ENCODE measurements at regions not wholly inside any gene's neighbourhood (a gene's known extent, or its start where the extent isn't known, plus 50 kb on each side); places are given as distances from the start of the nearest gene placed in this dataset.

GRCh38 chr2:8254791-8255447 lies 426.9 kb upstream of the ID2 start:
- DNase-seq: no peak
- H3K27me3 ChIP-seq: no peaks in the 10 kb centered on the region
- intact Hi-C loops (cut with DNase I; ENCODE audit: low total_unique reads): no loop called here
- no peaks in the 10 kb centered on the region for H3K9me3 ChIP-seq
- TF ChIP-seq POLR2A (IDR thresholded peaks at IDR 0.05): no peak
- TF ChIP-seq POLR2AphosphoS5 (IDR thresholded peaks at IDR 0.05): no peak
- no peak overlapping the region for H3K4me3 ChIP-seq
- no peak overlapping the region for H3K27ac ChIP-seq
- H3K4me1 ChIP-seq: no peaks in the 10 kb centered on the region
- 92 to 96% (median 94%) methylated on average over 7 of the region's 7 CpGs for WGBS, 5 donors
- no peaks in the 10 kb centered on the region for H3K36me3 ChIP-seq

- WGBS, 5 donors: 93 to 100% (median 96%) methylated on average over 1 of the region's 1 CpG
- H3K27ac ChIP-seq: no peak overlapping the region
- intact Hi-C loops (cut with DNase I; ENCODE audit: low total_unique reads): no loop called here
- no peak overlapping the region for H3K4me3 ChIP-seq
- no peaks in the 10 kb centered on the region for H3K27me3 ChIP-seq
- H3K9me3 ChIP-seq: no peaks in the 10 kb centered on the region
- no peaks in the 10 kb centered on the region for H3K36me3 ChIP-seq
- H3K4me1 ChIP-seq: no peaks in the 10 kb centered on the region
- TF ChIP-seq CTCF (IDR thresholded peaks at IDR 0.05) (no peak), POLR2A (IDR thresholded peaks at IDR 0.05) (no peak), EP300 (IDR thresholded peaks at IDR 0.05) (no peak), POLR2AphosphoS5 (IDR thresholded peaks at IDR 0.05) (no peak)
- no peak for DNase-seq
These were observed 426.4 kb upstream of the ID2 start for GRCh38 chr2:8255448-8255800.

- no peaks in the 10 kb centered on the region for H3K4me1 ChIP-seq
- 80 to 91% (median 89%) methylated on average over 6 of the region's 6 CpGs for WGBS, 5 donors
- DNase-seq: no peak
- H3K4me3 ChIP-seq: no peak overlapping the region
- TF ChIP-seq POLR2A (IDR thresholded peaks at IDR 0.05) (no peak), POLR2AphosphoS5 (IDR thresholded peaks at IDR 0.05) (no peak), EP300 (IDR thresholded peaks at IDR 0.05) (no peak), CTCF (IDR thresholded peaks at IDR 0.05) (no peak)
- H3K27ac ChIP-seq: no peak overlapping the region
- intact Hi-C loops (cut with DNase I; ENCODE audit: low total_unique reads): no loop called here
- no peaks in the 10 kb centered on the region for H3K9me3 ChIP-seq
- no peaks in the 10 kb centered on the region for H3K36me3 ChIP-seq
- H3K27me3 ChIP-seq: no peaks in the 10 kb centered on the region
These were observed 425.0 kb upstream of the ID2 start for GRCh38 chr2:8256905-8257304.

- H3K27me3 ChIP-seq: no peaks in the 10 kb centered on the region
- H3K36me3 ChIP-seq: no peaks in the 10 kb centered on the region
- TF ChIP-seq EP300 (IDR thresholded peaks at IDR 0.05) (no peak), POLR2A (IDR thresholded peaks at IDR 0.05) (no peak), POLR2AphosphoS5 (IDR thresholded peaks at IDR 0.05) (no peak), CTCF (IDR thresholded peaks at IDR 0.05) (no peak)
- no peaks in the 10 kb centered on the region for H3K4me1 ChIP-seq
- no peak for DNase-seq
- H3K4me3 ChIP-seq: no peak overlapping the region
- intact Hi-C loops (cut with DNase I; ENCODE audit: low total_unique reads): no loop called here
- 67 to 76% (median 73%) methylated on average over 4 of the region's 4 CpGs for WGBS, 5 donors
- no peaks in the 10 kb centered on the region for H3K9me3 ChIP-seq
- H3K27ac ChIP-seq: no peak overlapping the region
These were observed 424.4 kb upstream of the ID2 start for GRCh38 chr2:8257502-8257901.

- Histone ChIP-seq H3K27me3 (no peaks in the 10 kb centered on the region), H3K36me3 (no peaks in the 10 kb centered on the region), H3K9me3 (no peaks in the 10 kb centered on the region), H3K4me3 (no peak overlapping the region), H3K4me1 (no peaks in the 10 kb centered on the region), H3K27ac (no peak overlapping the region)
- TF ChIP-seq POLR2AphosphoS5 (IDR thresholded peaks at IDR 0.05) (no peak), POLR2A (IDR thresholded peaks at IDR 0.05) (no peak), CTCF (IDR thresholded peaks at IDR 0.05) (no peak), EP300 (IDR thresholded peaks at IDR 0.05) (no peak)
- DNase-seq: no peak
- intact Hi-C loops (cut with DNase I; ENCODE audit: low total_unique reads): no loop called here
- WGBS, 5 donors: 95 to 98% (median 96%) methylated on average over 4 of the region's 4 CpGs
These were observed 423.4 kb upstream of the ID2 start for GRCh38 chr2:8258406-8258805.
